SK-N-SH treated with all-trans-retinoic acid at 6 μM for 48 hours (cell line): ENCODE measurements at regions not wholly inside any gene's neighbourhood (a gene's known extent, or its start where the extent isn't known, plus 50 kb on each side); places are given as distances from the start of the nearest gene placed in this dataset.
A peak's percentile ranks its signal among the peaks of the same experiment; 100 is the strongest.

Experiments
- ATAC-seq: fragments of 200-7000 bp; cut with Tn5 transposase; 3 replicates; pipeline ENCODE4 v1.9.1; 2020; ENCODE audit warnings: mild to moderate bottlenecking, moderate library complexity
- ARNTL ChIP-seq: fragments of 450-650 bp; formaldehyde crosslinking; IDR thresholded peaks from 2 replicates; pipeline ENCODE4 v1.5.0; 2020; ENCODE audit warnings: low read depth, mild to moderate bottlenecking, moderate library complexity, borderline replicate concordance
- CREB5 ChIP-seq: fragments of 250-450 bp; sonication (Bioruptor Pico); IDR thresholded peaks from 2 replicates; pipeline ENCODE4 v1.5.1; 2020; ENCODE audit warnings: low read depth, mild to moderate bottlenecking, moderate library complexity
- CSDC2 ChIP-seq: fragments of 250-450 bp; sonication (Bioruptor Pico); IDR thresholded peaks from 2 replicates; pipeline ENCODE4 v1.5.0; 2020; ENCODE audit warnings: mild to moderate bottlenecking, moderate library complexity
- CSRNP3 ChIP-seq: fragments of 250-450 bp; sonication (Bioruptor Pico); IDR thresholded peaks from 2 replicates; pipeline ENCODE4 v1.5.1; 2021; ENCODE audit warnings: mild to moderate bottlenecking, moderate library complexity
- ESRRG ChIP-seq: fragments of 250-450 bp; sonication (Bioruptor Pico); IDR thresholded peaks from 2 replicates; pipeline ENCODE4 v1.6.1; 2021; ENCODE audit warnings: mild to moderate bottlenecking
- GLIS3 ChIP-seq: fragments of 250-450 bp; sonication (Bioruptor Pico); IDR thresholded peaks from 2 replicates; pipeline ENCODE4 v1.5.0; 2020; ENCODE audit warnings: mild to moderate bottlenecking, moderate library complexity
- ISL1 ChIP-seq: fragments of 250-450 bp; sonication (Bioruptor Pico); IDR thresholded peaks from 2 replicates; pipeline ENCODE4 v2.1.2; 2022; ENCODE audit warnings: mild to moderate bottlenecking, moderate library complexity
- OSR1 ChIP-seq: fragments of 250-450 bp; sonication (Bioruptor Pico); IDR thresholded peaks from 2 replicates; pipeline ENCODE4 v1.8.0; 2022; ENCODE audit warnings: moderate library complexity, mild to moderate bottlenecking, inconsistent platforms
- PATZ1 ChIP-seq: fragments of 250-450 bp; sonication (Bioruptor Pico); IDR thresholded peaks from 2 replicates; pipeline ENCODE4 v1.8.0; 2020; ENCODE audit warnings: mild to moderate bottlenecking, moderate library complexity, borderline replicate concordance
- POU6F1 ChIP-seq: fragments of 250-450 bp; sonication (Bioruptor Pico); IDR thresholded peaks from 2 replicates; pipeline ENCODE4 v1.8.0; 2021; ENCODE audit warnings: low read depth, mild to moderate bottlenecking, moderate library complexity, borderline replicate concordance
- PPARA ChIP-seq: fragments of 250-450 bp; sonication (Bioruptor Pico); IDR thresholded peaks from 2 replicates; pipeline ENCODE4 v1.5.0; 2020; ENCODE audit warnings: mild to moderate bottlenecking, borderline replicate concordance
- RARB ChIP-seq: fragments of 250-450 bp; sonication (Bioruptor Pico); IDR thresholded peaks from 2 replicates; pipeline ENCODE4 v1.8.0; 2021; ENCODE audit warnings: mild to moderate bottlenecking, moderate library complexity
- SNAI2 ChIP-seq: fragments of 250-450 bp; sonication (Bioruptor Pico); IDR thresholded peaks from 2 replicates; pipeline ENCODE4 v1.5.0; 2020; ENCODE audit warnings: mild to moderate bottlenecking, moderate library complexity
- TCF4 ChIP-seq: fragments of 250-450 bp; sonication (Bioruptor Pico); IDR thresholded peaks from 2 replicates; pipeline ENCODE4 v1.8.0; 2021; ENCODE audit warnings: mild to moderate bottlenecking, moderate library complexity, borderline replicate concordance
- TOX ChIP-seq: fragments of 250-450 bp; sonication (Bioruptor Pico); IDR thresholded peaks from 2 replicates; pipeline ENCODE4 v1.8.0; 2021; ENCODE audit warnings: mild to moderate bottlenecking, moderate library complexity, borderline replicate concordance
- TSHZ2 ChIP-seq: fragments of 250-450 bp; sonication (Bioruptor Pico); IDR thresholded peaks from 2 replicates; pipeline ENCODE4 v1.5.0; 2020; ENCODE audit warnings: mild to moderate bottlenecking, moderate library complexity
- ZC3H10 ChIP-seq: fragments of 250-450 bp; sonication (Bioruptor Pico); IDR thresholded peaks from 2 replicates; pipeline ENCODE4 v1.5.1; 2021; ENCODE audit warnings: mild to moderate bottlenecking, moderate library complexity
- ZFP3 ChIP-seq: fragments of 250-450 bp; sonication (Bioruptor Pico); IDR thresholded peaks from 2 replicates; pipeline ENCODE4 v1.5.0; 2020; ENCODE audit warnings: mild to moderate bottlenecking, moderate library complexity
- ZFP30 ChIP-seq: fragments of 450-650 bp; formaldehyde crosslinking; IDR thresholded peaks from 2 replicates; pipeline ENCODE4 v1.5.0; 2022; ENCODE audit warnings: mild to moderate bottlenecking, moderate library complexity
- ZNF565 ChIP-seq: fragments of 450-650 bp; formaldehyde crosslinking; conservative IDR thresholded peaks from 2 replicates; pipeline ENCODE4 v1.5.0; 2020; ENCODE audit warnings: low read depth, mild to moderate bottlenecking, moderate library complexity
- ZNF70 ChIP-seq: fragments of 450-650 bp; formaldehyde crosslinking; IDR thresholded peaks from 2 replicates; pipeline ENCODE4 v1.5.0; 2020; ENCODE audit warnings: mild to moderate bottlenecking, moderate library complexity
- ZNF8 ChIP-seq: fragments of 450-650 bp; formaldehyde crosslinking; IDR thresholded peaks from 2 replicates; pipeline ENCODE4 v1.5.0; 2020; ENCODE audit warnings: mild to moderate bottlenecking, moderate library complexity

GRCh38 chr10:91022924-91023699 is 102.2 kb upstream of the ANKRD1 start:
- ATAC-seq: no peak
- TF ChIP-seq OSR1 (CRISPR knock-in tag) (no peak), POU6F1 (CRISPR knock-in tag) (no peak), GLIS3 (no peak), ZNF8 (CRISPR knock-in tag) (no peak), TOX (CRISPR knock-in tag) (no peak), ESRRG (CRISPR knock-in tag) (no peak), ARNTL (no peak), RARB (CRISPR knock-in tag) (no peak), ZFP3 (no peak), ZNF70 (no peak), TSHZ2 (no peak), SNAI2 (no peak), ISL1 (no peak), ZC3H10 (CRISPR knock-in tag) (no peak), TCF4 (no peak), CSRNP3 (CRISPR knock-in tag) (no peak), CSDC2 (CRISPR knock-in tag) (no peak)
- TF ChIP-seq, all 23 proteins: peak for 0

GRCh38 chr10:91023700-91024398 is 103.0 kb upstream of the ANKRD1 start:
- TF ChIP-seq CREB5 (CRISPR knock-in tag): no peak
- no peak for TF ChIP-seq PATZ1 (CRISPR knock-in tag)
- TF ChIP-seq POU6F1 (CRISPR knock-in tag): no peak
- no peak for TF ChIP-seq TOX (CRISPR knock-in tag)
- no peak for TF ChIP-seq ZFP30
- TF ChIP-seq CSRNP3 (CRISPR knock-in tag): no peak
- TF ChIP-seq PPARA (CRISPR knock-in tag): no peak
- no peak for TF ChIP-seq ZNF8 (CRISPR knock-in tag)
- TF ChIP-seq SNAI2: no peak
- no peak for TF ChIP-seq ARNTL
- no peak for TF ChIP-seq ZNF565
- no peak for TF ChIP-seq ESRRG (CRISPR knock-in tag)
- TF ChIP-seq CSDC2 (CRISPR knock-in tag): no peak
- TF ChIP-seq ZFP3: no peak
- TF ChIP-seq ZC3H10 (CRISPR knock-in tag): no peak
- no peak for TF ChIP-seq ISL1
- no peak for TF ChIP-seq TCF4
- no peak for TF ChIP-seq RARB (CRISPR knock-in tag)
- TF ChIP-seq, all 23 proteins: peak for 0
- peak; percentile 46; the same call in 2 of the 3 replicates for ATAC-seq
